Panc1 (cell line): ENCODE measurements at regions not wholly inside any gene's neighbourhood (a gene's known extent, or its start where the extent isn't known, plus 50 kb on each side); places are given as distances from the start of the nearest gene placed in this dataset.

Experiments used
- ATAC-seq: fragments of 200-7000 bp; cut with Tn5 transposase; 2 replicates; pipeline ENCODE4 v1.9.1; 2020; ENCODE audit warnings: mild to moderate bottlenecking, moderate library complexity
- BruUV-seq: library from RNA; stranded (reverse); fragments of 400-500 nt; replicated peaks from 2 replicates; lab custom pipeline; 2021; lab: Mats Ljungman, UMichigan
- CTCF ChIA-PET: fragments of 300-600 bp; sonication (Branson Sonifier 250); formaldehyde crosslinking; loops from one replicate; lab custom pipeline; 2022; ENCODE audit warnings: antibody characterized with exemption; lab: Charles Lee
- POLR2A ChIA-PET: fragments of 300-600 bp; sonication (Branson Sonifier 250); formaldehyde crosslinking; loops from one replicate; lab custom pipeline; 2022; ENCODE audit warnings: antibody characterized with exemption; lab: Charles Lee
- DNase-seq: peaks from one replicate; pipeline ENCODE4 v3.0.0-alpha.2; 2010; ENCODE audit warnings: low read depth, low spot score
- H3K27ac ChIP-seq: 2 replicates; pipeline ENCODE4 v1.5.1; 2011; ENCODE audit warnings: mild to moderate bottlenecking, low read length, inconsistent platforms
- H3K27me3 ChIP-seq: fragments of 200-500 bp; sonication (Bioruptor generic); 2 replicates; pipeline ENCODE4 v1.6.0; 2014; ENCODE audit warnings: low read length, inconsistent platforms; ENCODE audit not compliant: control insufficient read depth, insufficient read depth
- H3K36me3 ChIP-seq: fragments of 200-500 bp; sonication (Bioruptor generic); 2 replicates; pipeline ENCODE4 v1.5.1; 2014; ENCODE audit warnings: inconsistent platforms, mild to moderate bottlenecking, low read length, moderate library complexity; ENCODE audit not compliant: control insufficient read depth, insufficient read depth
- H3K4me1 ChIP-seq: 2 replicates; pipeline ENCODE4 v1.5.1; 2011; ENCODE audit warnings: inconsistent platforms, mild to moderate bottlenecking, low read length, moderate library complexity; ENCODE audit not compliant: control insufficient read depth, insufficient read depth
- H3K4me3 ChIP-seq, 2 experiments: 2 replicates each; pipeline ENCODE4 v1.5.1; 2011 to 2012; ENCODE audit warnings: low read depth in 2 of 2, low read length in 2 of 2, mild to moderate bottlenecking in 2 of 2, inconsistent platforms in 1 of 2, moderate library complexity in 1 of 2
- H3K9me3 ChIP-seq: fragments of 200-500 bp; sonication (Bioruptor generic); 2 replicates; pipeline ENCODE4 v1.5.1; 2014; ENCODE audit warnings: low read depth, mild to moderate bottlenecking, inconsistent platforms, low read length, moderate library complexity; ENCODE audit not compliant: control insufficient read depth, insufficient read depth
- POLR2AphosphoS5 ChIP-seq: IDR thresholded peaks from 2 replicates; pipeline ENCODE4 v1.6.1; 2012; ENCODE audit warnings: mild to moderate bottlenecking, low read depth, low read length, moderate library complexity
- SIN3A ChIP-seq: IDR thresholded peaks from 2 replicates; pipeline ENCODE4 v1.6.1; 2012; ENCODE audit warnings: low read depth, mild to moderate bottlenecking, low read length, moderate library complexity, borderline replicate concordance; ENCODE audit not compliant: insufficient read depth
- TCF7L2 ChIP-seq: IDR thresholded peaks from 2 replicates; pipeline ENCODE4 v1.6.1; 2011; ENCODE audit warnings: mild to moderate bottlenecking, low read depth, low read length, inconsistent platforms
- in situ Hi-C: cut with HindIII; loops from 2 replicates; pipeline ENCODE4 v1.10.0; 2016; ENCODE audit warnings: low sequenced_read_pairs, low pct_unique_long_range_greater_than_20kb
- intact Hi-C: fragments of 100-400 bp; cut with micrococcal nuclease; formaldehyde crosslinking; loops from one replicate; pipeline ENCODE4 v1.10.0; 2022; ENCODE audit not compliant: unreplicated experiment
- TF ChIP-seq, protein P1 (sequence below): fragments of 450-650 bp; IDR thresholded peaks from 2 replicates; pipeline ENCODE4 v1.5.1; 2017; ENCODE audit warnings: mild to moderate bottlenecking
- TF ChIP-seq, protein P2 (sequence below), 2 experiments: IDR thresholded peaks; 2 replicates each; pipeline ENCODE4 v1.6.1; 2011 to 2012; ENCODE audit warnings: low read depth in 2 of 2, control low read depth in 1 of 2, low read length in 1 of 2, mild to moderate bottlenecking in 1 of 2, moderate library complexity in 1 of 2; ENCODE audit not compliant: insufficient read depth in 1 of 2

DNA sequence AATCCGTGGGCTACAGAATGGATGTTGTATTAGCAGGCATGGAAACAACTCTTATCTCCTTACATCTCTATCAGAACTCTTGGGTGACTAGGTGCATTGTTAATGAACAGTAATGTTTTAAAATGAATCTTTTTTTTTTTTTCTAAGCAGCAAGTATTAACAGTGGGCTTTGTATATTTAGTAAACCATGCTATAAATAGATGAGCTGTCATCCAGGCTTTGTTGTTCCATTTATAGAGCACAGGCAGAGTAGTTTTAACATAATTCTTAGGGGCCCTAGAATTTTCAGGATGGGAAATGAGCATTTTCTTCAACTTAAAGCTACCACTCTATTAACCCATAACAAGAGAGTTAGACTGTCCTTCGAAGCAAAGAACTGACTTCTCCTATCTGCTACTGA, 233.7 kb upstream of the ADAMTSL1 start:
- ChIA-PET CTCF (interaction anchor here (0.6 kb wide), 1 partner anchor 24 kb away, joined by 3 read pairs; no protein-coding TSS in a partner anchor), POLR2A (no interaction called here)
- intact Hi-C loops (no loop called here), in situ Hi-C loops (no loop called here)
- BruUV-seq: no TSS peak
- Histone ChIP-seq H3K4me1 (no peaks in the 10 kb centered on the region), H3K27me3 (no peaks in the 10 kb centered on the region), H3K27ac (no peak overlapping the region), H3K4me3 (no peak overlapping the region), H3K36me3 (no peaks in the 10 kb centered on the region), H3K9me3 (no peaks in the 10 kb centered on the region)
- TF ChIP-seq SIN3A: no peak
- TF ChIP-seq, protein P1, sequence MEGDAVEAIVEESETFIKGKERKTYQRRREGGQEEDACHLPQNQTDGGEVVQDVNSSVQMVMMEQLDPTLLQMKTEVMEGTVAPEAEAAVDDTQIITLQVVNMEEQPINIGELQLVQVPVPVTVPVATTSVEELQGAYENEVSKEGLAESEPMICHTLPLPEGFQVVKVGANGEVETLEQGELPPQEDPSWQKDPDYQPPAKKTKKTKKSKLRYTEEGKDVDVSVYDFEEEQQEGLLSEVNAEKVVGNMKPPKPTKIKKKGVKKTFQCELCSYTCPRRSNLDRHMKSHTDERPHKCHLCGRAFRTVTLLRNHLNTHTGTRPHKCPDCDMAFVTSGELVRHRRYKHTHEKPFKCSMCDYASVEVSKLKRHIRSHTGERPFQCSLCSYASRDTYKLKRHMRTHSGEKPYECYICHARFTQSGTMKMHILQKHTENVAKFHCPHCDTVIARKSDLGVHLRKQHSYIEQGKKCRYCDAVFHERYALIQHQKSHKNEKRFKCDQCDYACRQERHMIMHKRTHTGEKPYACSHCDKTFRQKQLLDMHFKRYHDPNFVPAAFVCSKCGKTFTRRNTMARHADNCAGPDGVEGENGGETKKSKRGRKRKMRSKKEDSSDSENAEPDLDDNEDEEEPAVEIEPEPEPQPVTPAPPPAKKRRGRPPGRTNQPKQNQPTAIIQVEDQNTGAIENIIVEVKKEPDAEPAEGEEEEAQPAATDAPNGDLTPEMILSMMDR: no peak
- no peak for TF ChIP-seq TCF7L2
- TF ChIP-seq, protein P2, sequence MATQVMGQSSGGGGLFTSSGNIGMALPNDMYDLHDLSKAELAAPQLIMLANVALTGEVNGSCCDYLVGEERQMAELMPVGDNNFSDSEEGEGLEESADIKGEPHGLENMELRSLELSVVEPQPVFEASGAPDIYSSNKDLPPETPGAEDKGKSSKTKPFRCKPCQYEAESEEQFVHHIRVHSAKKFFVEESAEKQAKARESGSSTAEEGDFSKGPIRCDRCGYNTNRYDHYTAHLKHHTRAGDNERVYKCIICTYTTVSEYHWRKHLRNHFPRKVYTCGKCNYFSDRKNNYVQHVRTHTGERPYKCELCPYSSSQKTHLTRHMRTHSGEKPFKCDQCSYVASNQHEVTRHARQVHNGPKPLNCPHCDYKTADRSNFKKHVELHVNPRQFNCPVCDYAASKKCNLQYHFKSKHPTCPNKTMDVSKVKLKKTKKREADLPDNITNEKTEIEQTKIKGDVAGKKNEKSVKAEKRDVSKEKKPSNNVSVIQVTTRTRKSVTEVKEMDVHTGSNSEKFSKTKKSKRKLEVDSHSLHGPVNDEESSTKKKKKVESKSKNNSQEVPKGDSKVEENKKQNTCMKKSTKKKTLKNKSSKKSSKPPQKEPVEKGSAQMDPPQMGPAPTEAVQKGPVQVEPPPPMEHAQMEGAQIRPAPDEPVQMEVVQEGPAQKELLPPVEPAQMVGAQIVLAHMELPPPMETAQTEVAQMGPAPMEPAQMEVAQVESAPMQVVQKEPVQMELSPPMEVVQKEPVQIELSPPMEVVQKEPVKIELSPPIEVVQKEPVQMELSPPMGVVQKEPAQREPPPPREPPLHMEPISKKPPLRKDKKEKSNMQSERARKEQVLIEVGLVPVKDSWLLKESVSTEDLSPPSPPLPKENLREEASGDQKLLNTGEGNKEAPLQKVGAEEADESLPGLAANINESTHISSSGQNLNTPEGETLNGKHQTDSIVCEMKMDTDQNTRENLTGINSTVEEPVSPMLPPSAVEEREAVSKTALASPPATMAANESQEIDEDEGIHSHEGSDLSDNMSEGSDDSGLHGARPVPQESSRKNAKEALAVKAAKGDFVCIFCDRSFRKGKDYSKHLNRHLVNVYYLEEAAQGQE (IDR thresholded peaks at IDR 0.05; ENCODE audit: insufficient read depth in 1 of 2, low read depth in 2 of 2, low read length in 1 of 2): no peak
- TF ChIP-seq POLR2AphosphoS5: no peak
- no peak for ATAC-seq
- no peak for DNase-seq

DNA sequence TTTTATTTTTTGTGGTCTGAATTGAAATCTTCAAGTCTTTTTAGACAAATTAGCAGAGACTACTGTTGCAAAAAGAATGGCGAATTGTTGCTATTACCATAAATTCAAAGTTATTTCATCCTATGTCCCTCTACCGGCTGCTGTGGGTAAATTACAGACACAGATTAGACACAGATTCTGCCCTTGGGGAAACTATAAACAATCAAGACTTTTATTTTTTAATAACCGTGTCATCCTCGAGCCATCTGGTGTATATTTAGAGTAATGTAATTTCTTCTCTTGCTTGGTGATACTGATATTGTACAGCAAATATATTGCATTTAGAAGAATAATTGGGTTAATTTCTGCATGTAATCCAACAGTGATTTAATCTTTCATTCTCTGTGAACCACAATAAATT, 228.0 kb upstream of the ADAMTSL1 start:
- DNase-seq (no peak), ATAC-seq (no peak)
- no peaks in the 10 kb centered on the region for H3K27me3 ChIP-seq
- ChIA-PET CTCF (no interaction called here), POLR2A (no interaction called here)
- no TSS peak for BruUV-seq
- no peaks in the 10 kb centered on the region for H3K36me3 ChIP-seq
- H3K27ac ChIP-seq: no peak overlapping the region
- intact Hi-C loops (no loop called here), in situ Hi-C loops (no loop called here)
- H3K4me3 ChIP-seq: no peak overlapping the region
- no peak for TF ChIP-seq SIN3A
- TF ChIP-seq, protein P1: no peak
- H3K9me3 ChIP-seq: no peaks in the 10 kb centered on the region
- no peaks in the 10 kb centered on the region for H3K4me1 ChIP-seq

DNA sequence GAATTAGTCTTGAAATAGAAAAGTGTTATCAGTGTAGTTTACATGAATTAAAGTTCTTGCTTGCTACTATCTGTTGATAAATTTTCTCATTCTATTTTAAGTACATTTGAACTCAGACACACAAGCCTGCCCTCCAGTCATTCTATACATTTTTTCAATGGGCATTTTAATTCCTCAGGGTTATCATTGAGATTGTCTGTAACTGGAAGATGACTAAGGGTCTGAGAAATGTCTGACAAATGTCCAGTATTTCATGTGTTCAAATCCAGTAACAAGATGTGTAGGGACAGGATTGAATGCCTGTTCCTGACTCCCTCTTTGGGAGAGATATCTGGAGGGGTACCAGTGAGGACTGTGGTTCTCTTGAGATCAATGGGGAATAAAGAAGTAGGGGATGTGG, 223.9 kb upstream of the ADAMTSL1 start:
- Histone ChIP-seq H3K36me3 (no peaks in the 10 kb centered on the region), H3K27me3 (no peaks in the 10 kb centered on the region), H3K4me1 (no peaks in the 10 kb centered on the region), H3K9me3 (no peaks in the 10 kb centered on the region), H3K27ac (no peak overlapping the region), H3K4me3 (no peak overlapping the region)
- ATAC-seq (no peak), DNase-seq (no peak)
- intact Hi-C loops: no loop called here
- in situ Hi-C loops: no loop called here
- BruUV-seq: no TSS peak
- ChIA-PET POLR2A (no interaction called here), CTCF (no interaction called here)
- TF ChIP-seq TCF7L2: no peak
- TF ChIP-seq, protein P1: no peak
- TF ChIP-seq POLR2AphosphoS5: no peak
- TF ChIP-seq, protein P2 (IDR thresholded peaks at IDR 0.05; ENCODE audit: insufficient read depth in 1 of 2, low read depth in 2 of 2, low read length in 1 of 2): no peak
- no peak for TF ChIP-seq SIN3A
